ENCODE measurements at regions not wholly inside any gene's neighbourhood (a gene's known extent, or its start where the extent isn't known, plus 50 kb on each side); places are given as distances from the start of the nearest gene placed in this dataset.

- TF ChIP-seq POLR2A (IDR thresholded peaks at IDR 0.05): no peak
- TF ChIP-seq, protein P1, sequence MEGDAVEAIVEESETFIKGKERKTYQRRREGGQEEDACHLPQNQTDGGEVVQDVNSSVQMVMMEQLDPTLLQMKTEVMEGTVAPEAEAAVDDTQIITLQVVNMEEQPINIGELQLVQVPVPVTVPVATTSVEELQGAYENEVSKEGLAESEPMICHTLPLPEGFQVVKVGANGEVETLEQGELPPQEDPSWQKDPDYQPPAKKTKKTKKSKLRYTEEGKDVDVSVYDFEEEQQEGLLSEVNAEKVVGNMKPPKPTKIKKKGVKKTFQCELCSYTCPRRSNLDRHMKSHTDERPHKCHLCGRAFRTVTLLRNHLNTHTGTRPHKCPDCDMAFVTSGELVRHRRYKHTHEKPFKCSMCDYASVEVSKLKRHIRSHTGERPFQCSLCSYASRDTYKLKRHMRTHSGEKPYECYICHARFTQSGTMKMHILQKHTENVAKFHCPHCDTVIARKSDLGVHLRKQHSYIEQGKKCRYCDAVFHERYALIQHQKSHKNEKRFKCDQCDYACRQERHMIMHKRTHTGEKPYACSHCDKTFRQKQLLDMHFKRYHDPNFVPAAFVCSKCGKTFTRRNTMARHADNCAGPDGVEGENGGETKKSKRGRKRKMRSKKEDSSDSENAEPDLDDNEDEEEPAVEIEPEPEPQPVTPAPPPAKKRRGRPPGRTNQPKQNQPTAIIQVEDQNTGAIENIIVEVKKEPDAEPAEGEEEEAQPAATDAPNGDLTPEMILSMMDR (IDR thresholded peaks at IDR 0.05): no peak
- no peak for TF ChIP-seq EP300 (IDR thresholded peaks at IDR 0.05)
Measured at GRCh38 chr14:97117693-97118092, 320.5 kb downstream of the VRK1 start.

Data from suprapubic skin (tissue), 3 donors.